Immature natural killer cell (primary cell): ENCODE measurements at regions not wholly inside any gene's neighbourhood (a gene's known extent, or its start where the extent isn't known, plus 50 kb on each side); places are given as distances from the start of the nearest gene placed in this dataset.
"Not testable (repeated sequence)": the region's sequence is repeated elsewhere in the genome, so short reads cannot be mapped to it uniquely, and the experiment has no call there.

Source experiments
- DNase-seq, 3 donors: peaks; one replicate each; pipeline ENCODE4 v3.0.0; 2022; ENCODE audit warnings: mixed read lengths in 1 of 3
- H3K27ac Mint-ChIP-seq, 6 donors: one replicate each; pipeline ENCODE4 v1.8.0; 2020; ENCODE audit warnings: mixed read lengths in 6 of 6, mild to moderate bottlenecking in 5 of 6, inconsistent platforms in 4 of 6, moderate library complexity in 3 of 6
- H3K27me3 Mint-ChIP-seq, 3 donors: one replicate each; pipeline ENCODE4 v1.8.0; 2020 to 2021; ENCODE audit warnings: low read depth in 3 of 3, mild to moderate bottlenecking in 3 of 3, mixed read lengths in 3 of 3, moderate library complexity in 3 of 3, inconsistent platforms in 1 of 3
- H3K36me3 Mint-ChIP-seq, 3 donors: one replicate each; pipeline ENCODE4 v1.8.0; 2020; ENCODE audit warnings: mixed read lengths in 3 of 3, inconsistent platforms in 2 of 3, mild to moderate bottlenecking in 2 of 3
- H3K4me1 Mint-ChIP-seq, 2 donors: one replicate each; pipeline ENCODE4 v1.8.0; 2020; ENCODE audit warnings: inconsistent platforms in 2 of 2, mild to moderate bottlenecking in 2 of 2, mixed read lengths in 2 of 2, moderate library complexity in 1 of 2
- H3K4me3 Mint-ChIP-seq, 5 donors: one replicate each; pipeline ENCODE4 v1.8.0; 2020; ENCODE audit warnings: mild to moderate bottlenecking in 5 of 5, mixed read lengths in 5 of 5, inconsistent platforms in 3 of 5, moderate library complexity in 3 of 5
- H3K9me3 Mint-ChIP-seq, 6 donors: one replicate each; pipeline ENCODE4 v1.8.0; 2020; ENCODE audit warnings: mild to moderate bottlenecking in 6 of 6, mixed read lengths in 6 of 6, inconsistent platforms in 4 of 6, moderate library complexity in 3 of 6

DNA sequence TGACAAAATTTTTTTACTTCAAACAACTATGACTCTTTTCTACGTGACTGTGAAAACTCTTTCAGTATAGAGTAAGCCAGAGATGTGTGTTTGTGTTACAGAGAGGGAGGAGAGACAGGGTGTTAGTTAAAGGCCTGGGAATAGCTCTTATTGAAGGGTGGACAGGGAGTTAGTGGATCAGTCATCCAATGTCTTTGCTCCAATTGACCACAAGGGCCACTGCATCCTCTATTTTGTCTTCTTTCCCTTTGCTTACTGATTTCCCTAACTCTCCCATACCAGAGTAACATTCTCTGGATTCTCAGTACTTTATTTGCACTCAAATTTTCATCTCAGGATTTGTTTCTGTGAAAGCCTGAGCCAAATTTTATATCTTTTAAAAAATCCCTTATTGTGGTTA, 920.3 kb downstream of the CDH18 start:
- H3K36me3 Mint-ChIP-seq, result no peaks in the 10 kb centered on the region
- no peaks in the 10 kb centered on the region for H3K4me1 Mint-ChIP-seq
- no peak for DNase-seq
- peaks cover 0 to 4% (median 0%) of the 10 kb centered on the region in 3 donors for H3K27me3 Mint-ChIP-seq
- no peak overlapping the region for H3K27ac Mint-ChIP-seq
- H3K9me3 Mint-ChIP-seq, result peaks cover 4 to 26% (median 13%) of the 10 kb centered on the region in 6 donors
- H3K4me3 Mint-ChIP-seq, result no peak overlapping the region

DNA sequence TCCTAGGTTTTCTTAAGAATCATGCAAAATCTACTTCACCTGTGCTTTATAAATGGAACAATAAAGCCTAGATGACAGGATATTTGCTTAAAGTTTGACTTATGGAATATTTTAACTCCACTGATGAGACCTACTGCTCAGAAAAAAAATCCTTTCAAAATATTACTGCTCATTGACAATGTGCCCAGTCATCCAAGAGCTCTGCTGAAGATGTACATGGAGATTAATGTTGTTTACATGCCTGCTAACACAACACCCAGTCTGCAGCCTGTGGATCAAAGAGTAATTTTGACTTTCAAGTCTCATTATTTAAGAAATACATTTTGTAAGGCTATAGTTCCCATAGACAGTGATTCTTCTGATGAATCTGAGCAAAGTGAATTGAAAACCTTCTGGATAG, 889.6 kb downstream of the CDH18 start:
- H3K4me3 Mint-ChIP-seq, result no peak overlapping the region
- no peak overlapping the region for H3K27ac Mint-ChIP-seq
- no peaks in the 10 kb centered on the region for H3K36me3 Mint-ChIP-seq
- no peak for DNase-seq
- no peaks in the 10 kb centered on the region for H3K4me1 Mint-ChIP-seq
- no peaks in the 10 kb centered on the region for H3K27me3 Mint-ChIP-seq
- H3K9me3 Mint-ChIP-seq, result peaks cover 5 to 46% (median 27%) of the 10 kb centered on the region in 6 donors

DNA sequence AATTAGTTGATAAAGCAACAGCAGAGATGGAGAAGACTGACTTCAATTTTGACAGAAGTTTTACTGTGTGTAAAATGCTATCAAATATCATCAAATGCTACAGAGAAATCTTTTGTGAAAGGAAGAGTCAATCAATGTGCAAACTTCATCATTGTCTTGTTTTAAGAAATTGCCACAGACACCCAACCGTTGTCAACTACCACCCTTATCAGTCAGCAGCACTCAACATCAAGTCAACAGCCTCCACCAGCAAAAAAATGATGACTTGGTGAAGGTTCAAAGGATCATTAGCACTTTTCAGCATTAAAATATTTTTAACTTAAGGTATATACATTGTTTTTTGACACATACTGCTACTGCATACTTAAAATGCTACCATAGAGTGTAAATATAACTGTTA, 888.8 kb downstream of the CDH18 start:
- Mint-ChIP-seq H3K4me1 (no peaks in the 10 kb centered on the region), H3K9me3 (peaks cover 5 to 46% (median 25%) of the 10 kb centered on the region in 6 donors)

DNA sequence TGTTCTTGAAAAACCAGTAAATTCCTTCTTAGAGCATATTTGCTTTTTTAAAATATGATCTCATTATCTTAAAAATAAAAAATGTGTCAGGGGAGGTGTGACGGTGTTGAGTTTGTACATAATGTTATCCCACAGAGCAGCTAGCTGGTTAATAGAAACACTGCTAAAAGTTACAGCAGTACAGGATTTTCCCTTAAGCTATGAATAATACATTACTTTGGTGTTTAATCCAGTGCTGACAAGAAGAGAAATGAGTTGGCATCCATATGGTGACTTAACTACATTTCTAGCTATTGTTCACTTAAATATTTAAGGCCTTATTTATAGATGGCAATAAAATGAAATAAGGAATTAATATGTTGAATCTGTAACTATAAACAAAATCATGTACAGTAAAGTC, 883.1 kb downstream of the CDH18 start:
- no peak for DNase-seq
- Mint-ChIP-seq H3K4me3 (no peak overlapping the region), H3K9me3 (peaks cover 5 to 44% (median 26%) of the 10 kb centered on the region in 6 donors), H3K27me3 (peaks cover 0 to 2% (median 0%) of the 10 kb centered on the region in 3 donors), H3K27ac (no peak overlapping the region), H3K4me1 (no peaks in the 10 kb centered on the region), H3K36me3 (no peaks in the 10 kb centered on the region)

More for the DNA sequence above, 888.8 kb downstream of the CDH18 start:
- Mint-ChIP-seq H3K27ac (no peak overlapping the region), H3K36me3 (no peaks in the 10 kb centered on the region), H3K27me3 (no peaks in the 10 kb centered on the region), H3K4me3 (no peak overlapping the region)
- no peak for DNase-seq

DNA sequence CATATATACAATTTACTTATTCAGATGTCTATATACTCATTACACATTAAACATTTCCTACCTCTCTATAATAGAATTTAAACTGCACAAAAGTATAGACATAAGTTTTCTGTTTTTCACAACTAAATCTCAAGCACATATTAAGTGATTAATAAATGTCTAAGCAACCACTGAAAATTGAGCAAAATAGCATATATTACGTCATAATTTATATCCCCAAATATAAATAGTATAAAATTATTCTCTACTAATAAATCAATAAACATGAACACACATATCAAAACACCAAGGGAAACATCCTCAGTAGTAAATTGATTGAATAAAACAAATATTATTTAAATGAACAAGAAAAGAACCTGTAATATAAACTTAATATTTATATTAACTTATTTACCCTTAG, 865.1 kb downstream of the CDH18 start:
- no peaks in the 10 kb centered on the region for H3K36me3 Mint-ChIP-seq
- H3K27me3 Mint-ChIP-seq, result no peaks in the 10 kb centered on the region
- H3K4me1 Mint-ChIP-seq, result no peaks in the 10 kb centered on the region
- DNase-seq, result no peak
- no peak overlapping the region for H3K4me3 Mint-ChIP-seq
- peaks cover 3 to 44% (median 27%) of the 10 kb centered on the region in 6 donors for H3K9me3 Mint-ChIP-seq
- H3K27ac Mint-ChIP-seq, result no peak overlapping the region

DNA sequence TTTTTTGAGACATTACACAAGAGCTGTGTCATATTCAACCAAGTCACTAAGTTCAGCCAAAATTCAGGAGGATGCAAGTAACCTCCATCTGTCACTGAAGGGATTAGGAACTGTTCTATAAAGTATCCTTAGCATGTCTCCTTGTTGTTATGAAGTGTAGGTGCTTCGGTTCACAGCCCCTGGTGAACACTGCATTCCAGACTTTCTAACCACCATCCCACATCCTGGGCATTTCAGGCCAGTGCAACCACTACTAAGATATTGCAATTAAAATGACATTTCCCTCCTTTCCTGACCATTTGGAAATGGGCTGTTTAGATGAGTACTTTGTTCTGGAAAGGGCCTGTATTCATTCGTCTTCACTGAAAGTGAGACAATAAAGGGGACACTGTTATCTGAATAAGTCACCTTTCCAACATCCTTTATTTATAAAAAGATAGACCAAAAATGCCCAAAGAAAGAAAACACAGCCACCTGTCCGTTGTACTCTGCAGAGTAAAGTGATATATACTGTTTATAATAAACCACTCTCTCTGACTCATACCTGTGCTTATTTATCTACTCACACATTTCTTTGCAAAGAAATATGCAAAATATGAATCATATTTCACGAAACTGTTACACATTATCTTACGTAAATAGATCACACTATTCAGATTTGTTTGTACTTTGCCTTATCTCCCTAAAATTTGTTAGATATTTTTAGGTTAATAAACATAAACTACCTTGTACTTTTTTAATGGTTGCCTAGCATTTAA, 861.9 kb downstream of the CDH18 start:
- Mint-ChIP-seq H3K36me3 (no peaks in the 10 kb centered on the region), H3K9me3 (peaks cover 7 to 45% (median 28%) of the 10 kb centered on the region in 6 donors), H3K27ac (no peak overlapping the region)

DNA sequence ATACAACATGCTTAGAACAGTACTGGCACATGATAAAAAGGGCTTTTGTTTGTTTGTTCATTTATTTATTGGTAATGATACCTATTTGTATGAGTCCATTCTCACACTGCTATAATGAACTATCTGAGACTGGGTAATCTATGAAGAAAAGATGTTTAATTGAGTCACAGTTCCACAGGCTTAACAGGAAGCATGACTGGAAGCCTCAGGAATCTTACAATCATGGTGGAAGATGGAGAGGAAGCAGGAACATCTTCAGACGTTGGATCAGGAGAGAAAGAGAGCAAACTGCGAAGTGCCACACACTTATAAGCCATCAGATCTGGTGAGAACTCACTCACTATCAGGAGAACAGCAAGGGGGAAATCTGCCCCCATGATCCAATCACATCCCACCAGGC, 847.7 kb downstream of the CDH18 start:
- Mint-ChIP-seq H3K27me3 (no peaks in the 10 kb centered on the region), H3K27ac (no peak overlapping the region), H3K9me3 (peaks cover 0 to 42% (median 30%) of the 10 kb centered on the region in 6 donors), H3K4me3 (no peak overlapping the region), H3K4me1 (no peaks in the 10 kb centered on the region), H3K36me3 (no peaks in the 10 kb centered on the region)
- no peak for DNase-seq

More for the DNA sequence above, 861.9 kb downstream of the CDH18 start:
- Mint-ChIP-seq H3K4me3 (no peak overlapping the region), H3K4me1 (no peaks in the 10 kb centered on the region), H3K27me3 (no peaks in the 10 kb centered on the region)
- DNase-seq, result no peak

DNA sequence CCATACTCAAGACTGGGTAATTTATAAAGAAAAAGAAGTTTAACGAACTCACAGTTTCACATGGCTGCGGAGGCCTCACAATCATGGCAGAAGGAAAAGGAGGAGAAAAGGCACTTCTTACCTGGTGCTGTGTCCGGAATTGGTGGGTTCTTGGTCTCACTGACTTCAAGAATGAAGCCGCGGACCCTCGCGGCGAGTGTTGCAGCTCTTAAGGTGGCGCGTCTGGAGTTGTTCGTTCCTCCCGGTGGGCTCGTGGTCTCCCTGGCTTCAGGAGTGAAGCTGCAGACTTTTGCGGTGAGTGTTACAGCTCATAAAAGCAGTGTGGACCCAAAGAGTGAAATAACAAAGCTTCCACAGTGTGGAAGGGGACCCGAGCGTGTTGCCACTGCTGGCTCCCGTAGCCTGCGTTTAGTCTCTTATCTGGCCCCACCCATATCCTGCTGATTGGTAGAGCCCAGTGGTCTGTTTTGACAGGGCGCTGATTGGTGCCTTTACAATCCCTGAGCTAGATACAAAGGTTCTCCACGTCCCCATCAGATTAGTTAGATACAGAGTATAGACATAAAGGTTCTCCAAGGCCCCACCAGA, 846.0 kb downstream of the CDH18 start:
- not testable (repeated sequence) for H3K4me1 Mint-ChIP-seq, H3K36me3 Mint-ChIP-seq, DNase-seq, H3K27ac Mint-ChIP-seq, H3K4me3 Mint-ChIP-seq, H3K27me3 Mint-ChIP-seq
- peaks cover 0 to 42% (median 31%) of the 10 kb centered on the region in 6 donors for H3K9me3 Mint-ChIP-seq

DNA sequence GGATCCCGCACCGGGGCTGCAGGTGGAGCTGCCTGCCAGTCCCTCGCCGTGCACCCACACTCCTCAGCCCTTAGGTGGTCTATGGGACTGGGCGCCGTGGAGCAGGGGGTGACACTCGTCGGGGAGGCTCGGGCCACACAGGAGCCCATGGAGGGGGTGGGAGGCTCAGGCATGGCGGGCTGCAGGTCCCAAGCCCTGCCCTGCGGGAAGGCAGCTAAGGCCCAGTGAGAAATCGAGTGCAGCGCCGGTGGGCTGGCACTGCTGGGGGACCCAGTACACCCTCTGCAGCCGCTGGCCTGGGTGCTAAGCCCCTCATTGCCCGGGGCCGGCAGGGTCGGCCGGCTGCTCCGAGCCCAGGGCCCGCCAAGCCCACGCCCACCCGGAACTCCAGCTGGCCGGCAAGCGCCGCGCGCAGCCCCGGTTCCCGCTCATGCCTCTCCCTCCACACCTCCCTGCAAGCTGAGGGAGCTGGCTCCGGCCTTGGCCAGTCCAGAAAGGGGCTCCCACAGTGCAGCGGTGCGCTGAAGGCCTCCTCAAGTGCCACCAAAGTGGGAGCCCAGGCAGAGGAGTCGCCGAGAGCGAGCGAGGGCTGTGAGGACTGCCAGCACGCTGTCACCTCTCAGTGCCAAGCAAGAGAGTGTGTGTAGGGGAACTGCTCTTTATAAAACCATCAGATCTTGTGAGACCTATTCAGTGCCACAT, 845.1 kb downstream of the CDH18 start:
- not testable (repeated sequence) for H3K27ac Mint-ChIP-seq, H3K4me3 Mint-ChIP-seq, H3K36me3 Mint-ChIP-seq, H3K27me3 Mint-ChIP-seq, DNase-seq, H3K4me1 Mint-ChIP-seq
- peaks cover 0 to 39% (median 31%) of the 10 kb centered on the region in 6 donors for H3K9me3 Mint-ChIP-seq

DNA sequence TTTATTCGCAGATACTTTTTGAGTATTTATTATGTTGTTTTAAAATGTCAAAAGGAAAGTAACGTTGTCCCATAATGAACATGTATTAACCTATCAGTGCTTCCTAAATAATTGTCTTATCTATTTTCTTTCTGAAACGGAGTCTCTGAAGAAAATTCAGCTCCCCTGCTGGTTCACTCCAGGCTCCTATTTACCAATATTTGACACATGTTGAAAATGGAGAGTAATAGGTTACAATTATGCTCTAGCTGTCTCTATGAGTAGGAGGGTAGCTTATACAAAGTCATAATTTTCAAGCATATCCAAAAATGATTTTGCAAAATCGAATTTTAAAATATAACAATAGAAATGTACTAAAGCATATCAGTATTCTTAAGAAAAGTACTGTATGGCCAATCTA, 844.1 kb downstream of the CDH18 start:
- no peaks in the 10 kb centered on the region for H3K36me3 Mint-ChIP-seq
- H3K4me3 Mint-ChIP-seq, result no peak overlapping the region
- H3K27ac Mint-ChIP-seq, result no peak overlapping the region
- H3K4me1 Mint-ChIP-seq, result no peaks in the 10 kb centered on the region
- peaks cover 0 to 39% (median 32%) of the 10 kb centered on the region in 6 donors for H3K9me3 Mint-ChIP-seq
- no peak for DNase-seq
- no peaks in the 10 kb centered on the region for H3K27me3 Mint-ChIP-seq

DNA sequence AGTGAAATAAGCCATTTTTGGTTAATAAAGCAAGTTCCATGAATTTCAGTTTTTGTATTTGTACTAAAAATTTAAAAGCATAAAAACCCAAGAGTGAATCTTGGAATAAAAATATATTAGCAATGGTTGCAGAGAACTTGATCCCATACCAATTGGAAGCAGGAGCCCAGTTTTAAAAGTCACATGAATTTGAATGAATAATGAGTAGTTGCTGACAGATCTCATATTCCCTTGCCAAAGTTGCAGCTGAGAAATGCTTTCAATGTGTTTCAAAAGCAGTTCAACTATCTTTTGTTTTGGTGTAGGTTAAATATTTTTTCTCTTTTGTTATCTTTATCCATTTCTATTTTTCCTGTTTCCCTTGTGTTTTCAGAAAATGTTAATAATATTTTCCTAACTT, 818.6 kb downstream of the CDH18 start:
- no peak for DNase-seq
- H3K9me3 Mint-ChIP-seq, result peaks cover 2 to 30% (median 12%) of the 10 kb centered on the region in 6 donors
- H3K4me3 Mint-ChIP-seq, result no peak overlapping the region
- H3K36me3 Mint-ChIP-seq, result no peaks in the 10 kb centered on the region
- no peak overlapping the region for H3K27ac Mint-ChIP-seq
- peaks cover 0 to 2% (median 0%) of the 10 kb centered on the region in 3 donors for H3K27me3 Mint-ChIP-seq
- H3K4me1 Mint-ChIP-seq, result no peaks in the 10 kb centered on the region

DNA sequence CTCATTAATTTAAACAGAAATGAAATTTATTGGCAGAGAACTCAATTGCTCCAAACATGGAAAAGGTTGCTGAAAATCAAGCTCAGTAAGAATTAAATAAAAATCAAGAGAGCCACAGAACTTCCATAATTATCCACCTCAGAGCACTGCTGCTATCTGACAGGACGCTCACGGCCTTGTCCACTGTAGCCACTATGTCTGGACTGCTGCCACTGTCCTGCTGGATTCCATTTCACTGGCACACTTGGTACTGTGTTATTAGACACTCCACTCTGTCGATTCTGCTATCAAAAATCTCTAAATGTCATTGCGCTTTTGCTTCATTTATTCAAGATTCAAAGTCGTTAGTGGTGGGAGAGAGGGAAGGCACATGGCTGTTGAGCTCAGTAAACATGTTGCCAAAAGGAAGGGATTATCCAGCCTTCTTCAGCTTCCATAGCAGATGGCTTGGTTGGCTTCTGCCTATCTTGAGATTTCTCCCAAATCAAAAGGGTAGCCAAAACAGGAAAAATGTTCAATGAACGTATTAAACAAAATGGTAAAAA, 815.0 kb downstream of the CDH18 start:
- Mint-ChIP-seq H3K4me1 (no peaks in the 10 kb centered on the region), H3K4me3 (no peak overlapping the region), H3K27me3 (peaks cover 0 to 2% (median 0%) of the 10 kb centered on the region in 3 donors), H3K9me3 (peaks cover 2 to 40% (median 12%) of the 10 kb centered on the region in 6 donors), H3K36me3 (no peaks in the 10 kb centered on the region), H3K27ac (no peak overlapping the region)
- no peak for DNase-seq

DNA sequence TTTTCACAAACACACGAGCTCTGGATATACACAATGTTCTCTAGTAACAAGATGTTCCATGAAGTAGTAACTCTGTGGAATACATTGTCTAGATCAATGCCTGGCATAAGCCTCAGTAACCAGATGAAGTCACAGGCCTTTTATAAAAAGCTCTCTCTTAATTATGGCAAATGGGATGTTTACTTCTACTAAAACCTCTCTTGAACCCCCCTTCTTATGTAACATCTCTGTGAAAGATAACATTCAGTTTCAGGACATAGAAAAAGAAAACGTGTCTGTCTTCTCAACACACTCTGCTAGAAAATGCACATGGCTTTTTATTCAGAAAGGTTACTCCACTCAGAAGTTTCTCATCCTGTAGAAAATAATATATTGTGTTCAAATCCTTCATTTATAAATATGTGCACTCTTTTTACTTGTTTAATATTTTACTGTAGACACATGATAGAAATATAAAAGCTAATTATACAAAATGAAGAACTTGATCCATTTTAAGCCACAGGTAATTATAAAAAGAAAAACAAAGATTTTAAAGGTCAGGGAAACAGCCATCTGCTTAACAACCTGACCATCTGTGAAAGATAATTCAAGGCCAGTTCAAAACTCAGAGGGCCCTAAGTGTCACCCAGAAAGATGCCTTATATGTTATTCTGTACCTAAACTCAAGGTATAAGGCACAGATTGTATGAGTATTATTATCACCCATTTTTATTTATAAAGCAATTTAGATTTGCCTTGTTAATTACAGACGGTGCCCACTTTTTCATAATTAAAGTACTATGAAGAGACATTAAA, 812.0 kb downstream of the CDH18 start:
- Mint-ChIP-seq H3K36me3 (no peaks in the 10 kb centered on the region), H3K9me3 (peaks cover 2 to 43% (median 11%) of the 10 kb centered on the region in 6 donors), H3K27me3 (peaks cover 0 to 1% (median 0%) of the 10 kb centered on the region in 3 donors), H3K27ac (no peak overlapping the region), H3K4me3 (no peak overlapping the region), H3K4me1 (no peaks in the 10 kb centered on the region)
- no peak for DNase-seq
